Loucy (cell line): ENCODE measurements at regions not wholly inside any gene's neighbourhood (a gene's known extent, or its start where the extent isn't known, plus 50 kb on each side); places are given as distances from the start of the nearest gene placed in this dataset.

Source experiments
- H2AFZ ChIP-seq: fragments of 200-600 bp; sonication (generic); 2 replicates; pipeline ENCODE4 v1.6.0; 2016; ENCODE audit warnings: antibody characterized with exemption, mild to moderate bottlenecking, low read length, moderate library complexity
- H3F3A ChIP-seq: fragments of 200-600 bp; 2 replicates; pipeline ENCODE4 v1.6.0; 2016; ENCODE audit warnings: antibody characterized with exemption, low read depth, mild to moderate bottlenecking
- H3K27me3 ChIP-seq: fragments of 200-600 bp; sonication (generic); 2 replicates; pipeline ENCODE4 v1.6.1; 2014; ENCODE audit warnings: low read length, mild to moderate bottlenecking; ENCODE audit not compliant: insufficient read depth, poor library complexity, severe bottlenecking
- H3K36me3 ChIP-seq: fragments of 200-600 bp; sonication (generic); 2 replicates; pipeline ENCODE4 v1.6.1; 2016; ENCODE audit warnings: low read length; ENCODE audit not compliant: insufficient read depth
- H3K4me1 ChIP-seq: fragments of 200-600 bp; sonication (generic); 2 replicates; pipeline ENCODE4 v1.5.1; 2014; ENCODE audit warnings: low read length, mild to moderate bottlenecking; ENCODE audit not compliant: insufficient read depth, poor library complexity, severe bottlenecking
- H3K4me2 ChIP-seq: fragments of 200-600 bp; sonication (generic); 2 replicates; pipeline ENCODE4 v1.6.0; 2014; ENCODE audit warnings: antibody characterized with exemption, low read length, low read depth, mild to moderate bottlenecking; ENCODE audit not compliant: poor library complexity, severe bottlenecking
- H3K4me3 ChIP-seq: fragments of 200-600 bp; sonication (generic); 2 replicates; pipeline ENCODE4 v1.5.1; 2014; ENCODE audit warnings: low read length, mild to moderate bottlenecking, mixed read lengths; ENCODE audit not compliant: poor library complexity, severe bottlenecking
- H3K79me2 ChIP-seq: fragments of 200-600 bp; sonication (generic); 2 replicates; pipeline ENCODE4 v1.6.1; 2014; ENCODE audit warnings: low read length; ENCODE audit not compliant: insufficient read depth
- H3K9ac ChIP-seq: fragments of 200-600 bp; sonication (generic); 2 replicates; pipeline ENCODE4 v1.6.0; 2014; ENCODE audit warnings: mild to moderate bottlenecking, low read depth, low read length, moderate library complexity; ENCODE audit not compliant: poor library complexity, severe bottlenecking
- H3K9me2 ChIP-seq: fragments of 200-600 bp; sonication (generic); replicated peaks from 2 replicates; pipeline ENCODE4 v1.6.1; 2016; ENCODE audit warnings: low read depth, low read length, mixed read lengths
- H3K9me3 ChIP-seq: fragments of 200-600 bp; sonication (generic); 2 replicates; pipeline ENCODE4 v1.6.1; 2014; ENCODE audit warnings: mild to moderate bottlenecking, antibody characterized with exemption, low read length, low read depth; ENCODE audit not compliant: insufficient read depth
- H4K20me1 ChIP-seq: fragments of 200-600 bp; sonication (generic); 2 replicates; pipeline ENCODE4 v1.6.0; 2014; ENCODE audit warnings: antibody characterized with exemption, low read length, mild to moderate bottlenecking; ENCODE audit not compliant: insufficient read depth, poor library complexity, severe bottlenecking
- CTCF ChIP-seq: fragments of 200-600 bp; sonication (generic); conservative IDR thresholded peaks from 2 replicates; pipeline ENCODE4 v1.5.1; 2014; ENCODE audit warnings: mild to moderate bottlenecking, antibody characterized with exemption, low read length
- EZH2phosphoT487 ChIP-seq: fragments of 200-600 bp; IDR thresholded peaks from 2 replicates; pipeline ENCODE4 v1.6.1; 2018; ENCODE audit warnings: antibody characterized with exemption, mild to moderate bottlenecking, moderate library complexity, borderline replicate concordance

GRCh38 chr17:62899361-62899760, 66.7 kb upstream of the TANC2 start:
- H3K9ac ChIP-seq = no peak overlapping the region
- H2AFZ ChIP-seq = no peak overlapping the region
- no peak overlapping the region for H3K4me3 ChIP-seq
- no peaks in the 10 kb centered on the region for H3F3A ChIP-seq
- H3K4me1 ChIP-seq = no peaks in the 10 kb centered on the region
- no peak overlapping the region for H3K4me2 ChIP-seq
- no peaks in the 10 kb centered on the region for H3K27me3 ChIP-seq
- no peaks in the 10 kb centered on the region for H3K9me3 ChIP-seq
- TF ChIP-seq CTCF (no peak), EZH2phosphoT487 (no peak)
- H3K79me2 ChIP-seq = no peaks in the 10 kb centered on the region
- no peaks in the 10 kb centered on the region for H3K9me2 ChIP-seq
- H3K36me3 ChIP-seq = no peaks in the 10 kb centered on the region
- H4K20me1 ChIP-seq = no peaks in the 10 kb centered on the region

- H3F3A ChIP-seq = no peaks in the 10 kb centered on the region
- H3K36me3 ChIP-seq = no peaks in the 10 kb centered on the region
- H3K9me3 ChIP-seq = no peaks in the 10 kb centered on the region
- no peak overlapping the region for H3K9ac ChIP-seq
- no peak overlapping the region for H2AFZ ChIP-seq
- H3K79me2 ChIP-seq = no peaks in the 10 kb centered on the region
- no peak overlapping the region for H3K4me2 ChIP-seq
- H3K4me3 ChIP-seq = no peak overlapping the region
- H3K9me2 ChIP-seq = no peaks in the 10 kb centered on the region
- no peaks in the 10 kb centered on the region for H3K4me1 ChIP-seq
- no peaks in the 10 kb centered on the region for H3K27me3 ChIP-seq
- no peak for TF ChIP-seq CTCF
- no peak for TF ChIP-seq EZH2phosphoT487
- no peaks in the 10 kb centered on the region for H4K20me1 ChIP-seq
Observed at GRCh38 chr17:62898239-62898864, 67.7 kb upstream of the TANC2 start.

- H3K9me2 ChIP-seq = no peaks in the 10 kb centered on the region
- no peak overlapping the region for H3K4me2 ChIP-seq
- no peaks in the 10 kb centered on the region for H4K20me1 ChIP-seq
- no peaks in the 10 kb centered on the region for H3K36me3 ChIP-seq
- no peak overlapping the region for H2AFZ ChIP-seq
- H3K9ac ChIP-seq = no peak overlapping the region
- no peaks in the 10 kb centered on the region for H3K79me2 ChIP-seq
- no peaks in the 10 kb centered on the region for H3F3A ChIP-seq
- no peaks in the 10 kb centered on the region for H3K9me3 ChIP-seq
- H3K4me1 ChIP-seq = peaks cover 2% of the 10 kb centered on the region
- TF ChIP-seq EZH2phosphoT487 = no peak
- TF ChIP-seq CTCF = no peak
- no peak overlapping the region for H3K4me3 ChIP-seq
- H3K27me3 ChIP-seq = no peaks in the 10 kb centered on the region
Observed at GRCh38 chr17:62897706-62898105, 68.3 kb upstream of the TANC2 start.
